Caco-2 (cell line): ENCODE measurements at regions not wholly inside any gene's neighbourhood (a gene's known extent, or its start where the extent isn't known, plus 50 kb on each side); places are given as distances from the start of the nearest gene placed in this dataset.

Source experiments
- BruUV-seq: library from RNA; stranded (reverse); fragments of 400-500 nt; replicated peaks from 2 replicates; lab custom pipeline; 2021; lab: Mats Ljungman, UMichigan
- CTCF ChIA-PET: fragments of 300-600 bp; sonication (Branson Sonifier 250); formaldehyde crosslinking; loops from one replicate; lab custom pipeline; 2022; ENCODE audit warnings: antibody characterized with exemption; lab: Charles Lee
- POLR2A ChIA-PET: fragments of 300-600 bp; sonication (Branson Sonifier 250); formaldehyde crosslinking; loops from one replicate; lab custom pipeline; 2022; ENCODE audit warnings: antibody characterized with exemption; lab: Charles Lee
- DNase-seq, 2 experiments: peaks; one replicate each; pipeline versions ENCODE4 v3.0.0 to v3.0.0-alpha.2; 2020 to 2022
- H3K27me3 ChIP-seq: replicated peaks from 2 replicates; pipeline ENCODE4 v1.6.0; 2011; ENCODE audit warnings: low read length; ENCODE audit not compliant: control insufficient read depth, insufficient read depth
- H3K36me3 ChIP-seq: 2 replicates; pipeline ENCODE4 v1.5.1; 2011; ENCODE audit warnings: low read length; ENCODE audit not compliant: control insufficient read depth, insufficient read depth
- H3K4me1 ChIP-seq: fragments of 250-450 bp; sonication (Bioruptor Pico); 2 replicates; pipeline ENCODE4 v1.5.1; 2020; ENCODE audit warnings: mild to moderate bottlenecking
- H3K4me3 ChIP-seq: 2 replicates; pipeline ENCODE4 v1.5.1; 2011; ENCODE audit warnings: low read depth, mild to moderate bottlenecking, control low read depth, low read length
- H3K9me3 ChIP-seq: fragments of 250-450 bp; sonication (Bioruptor Pico); 2 replicates; pipeline ENCODE4 v1.5.1; 2020; ENCODE audit warnings: mild to moderate bottlenecking, moderate library complexity
- H3K27ac Mint-ChIP-seq: one replicate; pipeline ENCODE4 v1.8.0; 2022; ENCODE audit warnings: mixed read lengths; ENCODE audit not compliant: unreplicated experiment
- H3K27me3 Mint-ChIP-seq: one replicate; pipeline ENCODE4 v1.8.0; 2022; ENCODE audit warnings: mixed read lengths; ENCODE audit not compliant: insufficient read depth, unreplicated experiment
- H3K36me3 Mint-ChIP-seq: one replicate; pipeline ENCODE4 v1.8.0; 2022; ENCODE audit warnings: mild to moderate bottlenecking, mixed read lengths; ENCODE audit not compliant: insufficient read depth, unreplicated experiment
- H3K4me1 Mint-ChIP-seq: one replicate; pipeline ENCODE4 v1.8.0; 2022; ENCODE audit warnings: low read depth, mixed read lengths; ENCODE audit not compliant: unreplicated experiment
- H3K4me3 Mint-ChIP-seq: one replicate; pipeline ENCODE4 v1.8.0; 2022; ENCODE audit warnings: mild to moderate bottlenecking, moderate library complexity, mixed read lengths; ENCODE audit not compliant: unreplicated experiment
- H3K9me3 Mint-ChIP-seq: one replicate; pipeline ENCODE4 v1.8.0; 2022; ENCODE audit warnings: mixed read lengths; ENCODE audit not compliant: unreplicated experiment
- intact Hi-C: fragments of 100-400 bp; cut with micrococcal nuclease; formaldehyde crosslinking; loops from one replicate; pipeline ENCODE4 v1.10.0; 2022; ENCODE audit not compliant: unreplicated experiment
- TF ChIP-seq, protein P1 (sequence below), 2 experiments: fragments of 200-600 bp in 1 of 2; IDR thresholded peaks; 1 replicate in 1 of 2; 2 replicates in 1 of 2; pipeline versions ENCODE4 v1.5.1 to v1.8.0; 2011 to 2022; ENCODE audit warnings: antibody characterized with exemption in 1 of 2, control low read depth in 1 of 2, inconsistent platforms in 1 of 2, low read depth in 1 of 2, low read length in 1 of 2, mild to moderate bottlenecking in 1 of 2, moderate library complexity in 1 of 2; ENCODE audit not compliant: insufficient read depth in 1 of 2, severe bottlenecking in 1 of 2, unreplicated experiment in 1 of 2

DNA sequence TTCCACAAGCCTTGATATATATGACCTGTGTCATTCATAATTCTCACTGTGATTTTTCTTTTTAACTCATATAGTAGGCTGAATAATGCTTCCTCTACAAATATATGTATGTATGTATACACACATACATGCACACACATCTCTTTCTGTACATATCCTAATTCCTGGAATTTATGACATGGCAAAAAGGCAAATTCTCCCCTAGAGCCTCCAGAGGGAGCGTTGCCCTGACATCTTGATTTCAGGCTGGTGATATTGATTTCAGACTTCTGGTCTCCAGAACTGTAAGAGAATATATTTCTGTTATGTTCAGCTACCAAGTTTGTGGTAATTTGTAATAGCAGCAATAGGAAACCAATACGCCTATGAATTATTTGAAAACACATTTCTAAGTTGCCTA lies 166.6 kb upstream of the GAS1 start:
- Histone ChIP-seq H3K9me3 (no peaks in the 10 kb centered on the region), H3K4me1 (no peaks in the 10 kb centered on the region), H3K4me3 (no peak overlapping the region), H3K27me3 (no peaks in the 10 kb centered on the region), H3K36me3 (no peaks in the 10 kb centered on the region)
- BruUV-seq = no TSS peak
- H3K4me1 Mint-ChIP-seq = no peaks in the 10 kb centered on the region
- TF ChIP-seq, protein P1, sequence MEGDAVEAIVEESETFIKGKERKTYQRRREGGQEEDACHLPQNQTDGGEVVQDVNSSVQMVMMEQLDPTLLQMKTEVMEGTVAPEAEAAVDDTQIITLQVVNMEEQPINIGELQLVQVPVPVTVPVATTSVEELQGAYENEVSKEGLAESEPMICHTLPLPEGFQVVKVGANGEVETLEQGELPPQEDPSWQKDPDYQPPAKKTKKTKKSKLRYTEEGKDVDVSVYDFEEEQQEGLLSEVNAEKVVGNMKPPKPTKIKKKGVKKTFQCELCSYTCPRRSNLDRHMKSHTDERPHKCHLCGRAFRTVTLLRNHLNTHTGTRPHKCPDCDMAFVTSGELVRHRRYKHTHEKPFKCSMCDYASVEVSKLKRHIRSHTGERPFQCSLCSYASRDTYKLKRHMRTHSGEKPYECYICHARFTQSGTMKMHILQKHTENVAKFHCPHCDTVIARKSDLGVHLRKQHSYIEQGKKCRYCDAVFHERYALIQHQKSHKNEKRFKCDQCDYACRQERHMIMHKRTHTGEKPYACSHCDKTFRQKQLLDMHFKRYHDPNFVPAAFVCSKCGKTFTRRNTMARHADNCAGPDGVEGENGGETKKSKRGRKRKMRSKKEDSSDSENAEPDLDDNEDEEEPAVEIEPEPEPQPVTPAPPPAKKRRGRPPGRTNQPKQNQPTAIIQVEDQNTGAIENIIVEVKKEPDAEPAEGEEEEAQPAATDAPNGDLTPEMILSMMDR (IDR thresholded peaks at IDR 0.05; ENCODE audit: insufficient read depth in 1 of 2, low read depth in 1 of 2, low read length in 1 of 2, severe bottlenecking in 1 of 2, unreplicated experiment in 1 of 2) = no peak
- ChIA-PET CTCF (no interaction called here), POLR2A (no interaction called here)
- no peak overlapping the region for H3K4me3 Mint-ChIP-seq
- H3K36me3 Mint-ChIP-seq = no peaks in the 10 kb centered on the region
- intact Hi-C loops = loop anchor here (2.0 kb wide), 1 partner anchor 211 kb away; no protein-coding TSS in a partner anchor
- no peaks in the 10 kb centered on the region for H3K9me3 Mint-ChIP-seq
- peaks cover 9% of the 10 kb centered on the region for H3K27me3 Mint-ChIP-seq
- no peak for DNase-seq
- no peak overlapping the region for H3K27ac Mint-ChIP-seq

DNA sequence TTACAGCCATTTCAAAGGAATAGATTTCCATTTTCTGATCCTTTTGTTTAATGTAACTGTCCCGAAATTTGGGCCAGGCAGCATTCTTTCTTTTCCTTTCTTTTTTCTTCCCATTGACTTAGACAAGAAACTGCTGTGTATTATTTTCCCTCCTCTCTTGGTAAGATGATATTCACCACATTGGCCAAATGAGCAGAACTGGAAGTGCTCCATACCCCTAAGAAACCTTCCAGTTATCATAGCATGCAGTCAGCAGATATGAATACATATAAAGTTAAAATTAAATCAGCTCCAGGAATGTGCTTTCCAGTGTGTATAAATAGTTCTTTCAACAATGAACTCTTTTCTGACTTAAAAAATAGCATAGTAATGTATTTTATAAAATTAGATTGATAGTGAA lies 168.5 kb upstream of the GAS1 start:
- intact Hi-C loops = loop anchor here (2.0 kb wide), 1 partner anchor 209 kb away; no protein-coding TSS in a partner anchor
- ChIA-PET POLR2A (no interaction called here), CTCF (no interaction called here)

DNA sequence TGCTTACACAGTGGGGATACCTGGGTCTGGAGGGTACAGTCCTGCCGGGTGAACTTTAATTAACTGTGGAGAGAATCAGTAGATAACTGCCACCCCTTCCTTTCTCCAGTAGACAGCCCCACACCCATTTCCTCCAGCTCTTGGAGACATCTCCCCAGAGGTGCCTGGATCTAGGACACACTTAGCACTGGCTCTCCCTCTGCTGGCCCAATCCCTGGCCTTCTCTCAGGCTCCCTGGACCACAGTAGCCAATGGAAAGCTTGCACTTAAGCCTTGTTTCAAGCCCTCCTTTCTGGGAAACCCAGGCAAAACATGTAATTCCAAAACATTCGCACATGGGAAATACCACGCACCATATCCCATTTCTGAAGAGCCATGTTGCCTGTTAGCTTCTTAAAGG lies 169.2 kb upstream of the GAS1 start:
- H3K27ac Mint-ChIP-seq = no peak overlapping the region
- no peak overlapping the region for H3K4me3 ChIP-seq

More for the DNA sequence above, 168.5 kb upstream of the GAS1 start:
- Histone ChIP-seq H3K4me1 (no peaks in the 10 kb centered on the region), H3K9me3 (no peaks in the 10 kb centered on the region), H3K4me3 (no peak overlapping the region), H3K27me3 (no peaks in the 10 kb centered on the region), H3K36me3 (no peaks in the 10 kb centered on the region)
- H3K36me3 Mint-ChIP-seq = no peaks in the 10 kb centered on the region
- no peaks in the 10 kb centered on the region for H3K4me1 Mint-ChIP-seq
- peaks cover 9% of the 10 kb centered on the region for H3K27me3 Mint-ChIP-seq
- BruUV-seq = no TSS peak
- TF ChIP-seq, protein P1 (IDR thresholded peaks at IDR 0.05; ENCODE audit: insufficient read depth in 1 of 2, low read depth in 1 of 2, low read length in 1 of 2, severe bottlenecking in 1 of 2, unreplicated experiment in 1 of 2) = no peak
- H3K4me3 Mint-ChIP-seq = no peak overlapping the region
- DNase-seq = no peak
- no peaks in the 10 kb centered on the region for H3K9me3 Mint-ChIP-seq
- no peak overlapping the region for H3K27ac Mint-ChIP-seq

More for the DNA sequence above, 169.2 kb upstream of the GAS1 start:
- H3K36me3 Mint-ChIP-seq = no peaks in the 10 kb centered on the region
- H3K4me1 Mint-ChIP-seq = no peaks in the 10 kb centered on the region
- intact Hi-C loops = no loop called here
- BruUV-seq = no TSS peak
- Histone ChIP-seq H3K9me3 (no peaks in the 10 kb centered on the region), H3K4me1 (no peaks in the 10 kb centered on the region), H3K36me3 (no peaks in the 10 kb centered on the region), H3K27me3 (no peaks in the 10 kb centered on the region)
- ChIA-PET CTCF (no interaction called here), POLR2A (no interaction called here)
- DNase-seq = no peak
- no peak overlapping the region for H3K4me3 Mint-ChIP-seq
- no peaks in the 10 kb centered on the region for H3K9me3 Mint-ChIP-seq
- H3K27me3 Mint-ChIP-seq = peaks cover 8% of the 10 kb centered on the region
- TF ChIP-seq, protein P1 (IDR thresholded peaks at IDR 0.05; ENCODE audit: insufficient read depth in 1 of 2, low read depth in 1 of 2, low read length in 1 of 2, severe bottlenecking in 1 of 2, unreplicated experiment in 1 of 2) = no peak
